Cardiac septum (tissue), 1 donor: ENCODE measurements at regions not wholly inside any gene's neighbourhood (a gene's known extent, or its start where the extent isn't known, plus 50 kb on each side); places are given as distances from the start of the nearest gene placed in this dataset.
"Not testable (repeated sequence)": the region's sequence is repeated elsewhere in the genome, so short reads cannot be mapped to it uniquely, and the experiment has no call there.

ENCODE experiments used
- DNase-seq: peaks from one replicate; pipeline ENCODE4 v3.0.0-alpha.2; 2020; ENCODE audit warnings: low spot score
- intact Hi-C: fragments of 100-400 bp; cut with DNase I; formaldehyde crosslinking; loops from one replicate; pipeline ENCODE4 v1.14.0; 2022
- donor health status: DM: no; HTN: no; CAD: no.

DNA sequence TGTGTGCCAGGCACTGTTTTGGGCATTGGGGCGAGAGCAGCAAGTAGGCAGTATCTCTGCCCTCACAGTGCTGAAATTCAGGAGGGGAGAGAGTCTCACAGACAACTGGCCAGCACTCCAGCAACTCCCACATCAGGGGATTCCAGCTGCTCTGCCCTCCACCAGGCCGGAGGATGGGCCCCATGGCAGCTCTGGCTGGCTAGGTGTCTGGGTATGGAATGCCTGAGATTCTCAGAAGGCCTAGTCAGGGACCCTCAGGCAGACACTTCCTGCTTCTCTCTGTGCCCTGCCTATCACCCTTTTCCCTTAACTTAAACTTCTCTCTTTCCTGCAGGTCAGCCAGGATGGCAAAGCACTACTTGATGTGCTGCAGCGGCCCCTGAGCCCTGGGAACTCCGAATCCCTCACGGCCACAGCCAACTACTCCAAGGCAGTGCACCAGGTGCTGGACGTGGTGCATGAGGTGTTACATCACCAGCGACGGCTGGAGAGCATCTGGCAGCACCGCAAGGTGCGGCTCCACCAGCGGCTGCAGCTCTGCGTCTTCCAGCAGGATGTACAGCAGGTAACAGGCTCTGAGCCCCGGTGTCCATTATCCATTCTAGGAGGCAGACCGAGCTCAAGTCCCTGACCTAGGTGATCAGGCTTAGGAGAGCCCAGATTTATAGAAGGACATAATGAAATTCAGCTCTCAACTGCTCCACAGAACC is 342.2 kb upstream of the ROPN1 start:
- intact Hi-C loops, result no loop called here

DNA sequence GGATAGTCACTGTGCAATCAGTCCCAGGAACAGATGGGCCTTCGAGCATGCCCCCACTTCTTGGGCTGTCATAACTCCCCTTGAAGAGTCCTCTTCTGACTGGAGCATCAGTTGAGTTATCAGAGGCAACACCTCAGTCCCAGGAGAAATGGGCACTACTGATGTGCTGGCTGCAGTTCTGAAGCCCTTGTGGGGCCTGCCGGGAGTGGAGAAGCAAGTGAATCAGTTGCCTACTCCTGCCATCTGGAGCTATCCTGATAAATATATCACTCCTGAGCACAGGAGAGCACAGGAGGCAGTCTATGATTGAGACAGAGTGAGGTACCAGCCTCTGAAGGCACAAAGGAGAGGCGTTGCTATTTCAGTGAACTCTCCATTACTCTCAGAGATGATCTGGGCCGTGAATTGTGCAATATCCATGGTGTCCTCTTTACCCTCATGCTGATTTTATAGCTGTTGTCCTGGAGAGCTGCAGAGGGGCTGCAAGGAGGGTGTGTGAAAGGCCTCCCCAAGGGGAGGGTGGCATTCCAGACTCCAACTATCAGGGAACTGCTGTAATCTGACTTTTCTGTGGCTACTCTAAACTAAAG is 344.2 kb upstream of the ROPN1 start:
- no peak for DNase-seq

More for the DNA sequence above, 342.2 kb upstream of the ROPN1 start:
- no peak for DNase-seq

DNA sequence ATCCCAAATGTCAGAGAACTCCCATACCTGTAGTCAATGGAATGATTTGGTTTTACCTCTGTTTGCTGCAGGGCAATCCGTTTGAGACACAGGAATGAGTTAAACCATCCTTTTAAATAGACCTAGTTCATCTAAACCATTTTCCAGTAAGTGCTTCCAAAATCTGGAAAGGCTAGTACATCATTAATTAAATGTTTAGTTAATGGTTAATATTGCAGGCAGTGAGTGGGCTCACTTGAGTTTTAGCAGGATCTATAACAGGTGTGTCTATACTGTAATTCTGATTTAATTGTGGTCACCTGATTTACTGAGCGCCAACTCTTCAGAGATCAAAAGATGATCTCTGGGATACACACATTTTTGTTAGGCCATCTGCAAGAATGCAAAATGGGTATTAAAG is 353.9 kb upstream of the ROPN1 start:
- DNase-seq, result no peak
- intact Hi-C loops, result no loop called here

More for the DNA sequence above, 344.2 kb upstream of the ROPN1 start:
- intact Hi-C loops, result no loop called here

DNA sequence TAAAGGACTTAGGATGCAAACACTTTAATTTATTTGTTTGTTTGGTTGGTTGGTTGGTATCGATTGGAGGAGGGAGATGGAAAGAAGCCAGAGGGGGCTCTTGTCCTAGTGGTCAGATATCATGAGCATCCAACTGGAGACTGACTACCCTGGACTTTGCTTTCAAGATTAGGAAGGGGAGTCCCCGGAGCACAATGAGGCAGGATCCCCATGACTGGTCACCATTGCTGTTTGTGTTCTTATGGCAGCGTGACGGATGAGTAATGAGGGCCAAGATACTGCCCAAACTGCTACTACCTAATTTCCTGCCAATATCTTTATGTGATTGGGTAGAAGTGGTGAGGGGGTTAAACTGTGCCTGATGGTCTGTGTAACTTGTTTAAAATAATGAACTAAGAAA is 354.6 kb upstream of the ROPN1 start:
- intact Hi-C loops, result no loop called here
- no peak for DNase-seq

DNA sequence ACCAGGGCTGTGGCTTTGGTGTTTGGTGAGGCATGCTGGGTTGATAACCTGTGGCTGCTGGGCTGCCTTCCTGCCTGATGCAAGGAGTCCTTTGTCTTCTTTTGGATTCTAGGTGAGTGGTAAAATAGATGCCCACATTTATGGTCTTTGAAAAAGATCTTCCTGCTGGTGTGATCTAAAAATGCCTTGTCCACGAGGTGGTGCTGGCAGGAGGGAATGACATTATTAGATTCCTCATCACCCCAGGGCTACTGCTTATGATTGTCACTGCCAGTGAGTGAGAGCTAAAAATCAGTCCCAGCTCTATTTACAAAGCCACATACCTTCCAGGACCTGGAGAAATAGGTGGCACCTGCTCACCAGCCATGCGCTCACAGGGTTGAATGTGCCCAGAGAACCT is 355.5 kb upstream of the ROPN1 start:
- intact Hi-C loops, result no loop called here
- DNase-seq, result no peak

DNA sequence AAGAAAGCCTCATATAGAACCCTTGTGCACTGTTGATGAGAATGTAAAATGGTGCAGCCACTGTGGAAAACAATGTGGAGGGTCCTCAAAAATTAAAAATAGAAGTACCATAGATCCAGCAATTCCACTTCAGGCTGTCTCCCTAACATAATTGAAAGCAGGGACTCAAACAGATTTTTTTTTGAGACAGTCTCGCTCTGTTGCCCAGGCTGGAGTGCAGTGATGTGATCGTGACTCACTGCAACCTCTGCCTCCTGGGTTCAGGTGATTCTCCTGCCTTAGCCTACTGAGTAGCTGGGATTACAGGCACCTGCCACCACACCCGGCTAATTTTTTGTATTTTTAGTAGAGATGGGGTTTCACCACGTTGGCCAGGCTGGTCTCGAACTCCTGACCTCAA is 356.6 kb upstream of the ROPN1 start:
- intact Hi-C loops, DNase-seq: not testable (repeated sequence)

DNA sequence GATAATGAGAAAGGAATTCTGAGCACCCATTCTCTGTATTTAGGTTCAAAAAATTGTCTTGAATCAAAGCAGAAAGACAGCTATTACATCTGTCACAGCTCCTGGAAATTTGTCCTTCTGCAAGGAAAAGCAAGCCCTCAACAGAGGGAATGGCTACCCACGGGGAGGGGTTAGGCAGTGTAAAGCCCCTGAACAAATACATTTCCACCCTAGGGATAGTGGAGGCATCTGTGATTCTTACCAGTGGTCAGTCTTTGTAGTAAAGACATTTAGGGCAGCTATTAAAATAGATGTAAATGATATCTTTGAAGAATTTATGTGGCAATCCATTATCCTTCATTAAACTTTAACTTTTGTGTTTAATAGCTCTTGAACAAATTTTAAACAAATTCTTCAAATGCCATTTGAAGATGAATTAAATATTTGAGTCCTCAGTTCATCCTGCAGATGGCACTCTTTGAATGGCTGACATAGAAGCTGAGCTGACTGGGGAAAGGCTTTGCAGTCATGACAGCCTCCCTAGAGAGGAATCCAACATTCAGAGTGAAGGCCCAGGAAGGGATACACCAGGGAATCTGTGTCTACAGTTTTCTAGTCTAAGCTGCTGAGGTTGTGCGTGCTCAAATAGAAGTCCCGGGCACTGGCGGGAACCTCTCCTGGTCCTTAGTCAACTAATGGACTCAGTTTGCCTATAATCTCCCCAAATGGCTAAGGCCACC is 359.7 kb upstream of the ROPN1 start:
- intact Hi-C loops, result loop anchor here (1.0 to 5.0 kb wide), 2 partner anchors 117 to 201 kb away; no protein-coding TSS in a partner anchor
- DNase-seq, result no peak

DNA sequence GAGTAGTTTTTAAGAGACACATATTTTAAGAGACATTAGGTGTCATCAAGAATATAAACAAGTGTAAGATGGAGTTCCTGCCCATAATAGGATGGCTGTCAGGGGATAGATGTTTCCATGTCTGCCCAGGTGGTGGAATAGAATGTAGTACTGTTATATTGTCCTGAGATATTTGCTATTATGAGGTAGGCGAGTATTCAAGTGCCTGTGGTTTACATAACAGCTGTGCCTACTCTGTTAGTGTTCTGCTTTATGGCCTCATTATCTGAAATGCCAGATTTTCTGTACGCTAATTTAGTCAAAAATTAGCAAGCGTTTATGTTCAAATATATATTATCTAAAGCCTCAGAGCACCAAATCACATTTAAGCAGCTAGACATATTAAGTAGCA is 360.2 kb upstream of the ROPN1 start:
- no peak for DNase-seq
- intact Hi-C loops, result loop anchor here (5.0 kb wide), 1 partner anchor 200 kb away; no protein-coding TSS in a partner anchor

DNA sequence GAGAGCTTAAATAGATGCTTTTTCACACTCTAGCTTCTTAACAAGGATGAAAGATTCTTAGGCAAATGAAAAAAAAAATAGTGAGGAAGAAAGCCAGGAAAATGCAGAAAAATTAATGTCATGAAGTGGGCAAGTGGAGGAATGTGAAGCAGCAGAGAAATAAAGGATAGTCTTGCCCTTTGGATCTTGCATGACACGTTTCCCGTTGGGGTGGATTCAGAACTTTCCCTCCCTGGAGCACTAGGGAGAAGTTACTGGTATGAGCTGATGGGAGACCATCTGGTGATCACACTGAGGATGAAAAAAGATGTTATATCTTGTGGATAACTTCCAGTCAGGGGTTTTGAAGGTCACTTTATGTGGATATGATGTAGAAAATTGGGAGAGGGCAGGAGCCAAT is 361.8 kb upstream of the ROPN1 start:
- DNase-seq, result no peak
- intact Hi-C loops, result loop anchor here (5.0 kb wide), 1 partner anchor 199 kb away; no protein-coding TSS in a partner anchor

DNA sequence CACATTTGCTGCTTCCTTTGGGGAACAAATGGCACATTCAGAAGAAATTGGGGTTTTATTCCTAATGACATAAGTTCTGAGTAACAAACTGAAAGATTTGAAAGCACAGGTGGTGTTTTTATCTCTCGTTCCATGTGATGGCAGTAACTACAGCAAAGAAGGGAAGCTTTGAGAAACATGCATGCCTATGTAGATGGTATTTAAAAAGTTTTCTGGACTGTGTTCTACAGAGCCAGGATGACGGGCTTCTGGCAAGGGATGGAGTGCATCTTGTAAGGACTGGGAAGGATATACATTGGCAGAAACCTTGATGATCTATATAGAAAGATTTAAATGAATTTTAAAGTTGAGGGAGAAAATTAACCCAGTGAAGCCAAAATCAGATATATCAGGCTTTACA is 362.2 kb upstream of the ROPN1 start:
- intact Hi-C loops, result loop anchor here (5.0 kb wide), 1 partner anchor 198 kb away; no protein-coding TSS in a partner anchor
- no peak for DNase-seq

DNA sequence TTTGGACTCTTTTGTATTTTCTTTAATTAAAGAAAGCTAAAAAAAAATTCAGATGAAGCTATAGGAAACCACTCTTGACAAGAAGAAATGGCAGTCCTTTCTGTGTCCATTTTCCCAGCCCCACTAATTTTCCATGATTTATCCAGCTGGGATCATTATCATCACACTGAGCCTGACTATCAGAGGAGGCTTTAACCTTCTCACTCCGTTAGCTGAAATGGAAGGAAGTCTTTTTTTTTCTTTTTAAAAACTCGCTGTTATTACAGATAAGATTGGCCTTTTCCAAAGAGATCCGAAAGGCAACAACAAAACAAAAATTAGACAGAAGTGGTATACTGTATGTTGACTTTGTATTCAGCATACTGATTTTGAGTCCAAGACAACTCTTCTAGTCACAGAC is 366.2 kb upstream of the ROPN1 start:
- no peak for DNase-seq
- intact Hi-C loops, result no loop called here

DNA sequence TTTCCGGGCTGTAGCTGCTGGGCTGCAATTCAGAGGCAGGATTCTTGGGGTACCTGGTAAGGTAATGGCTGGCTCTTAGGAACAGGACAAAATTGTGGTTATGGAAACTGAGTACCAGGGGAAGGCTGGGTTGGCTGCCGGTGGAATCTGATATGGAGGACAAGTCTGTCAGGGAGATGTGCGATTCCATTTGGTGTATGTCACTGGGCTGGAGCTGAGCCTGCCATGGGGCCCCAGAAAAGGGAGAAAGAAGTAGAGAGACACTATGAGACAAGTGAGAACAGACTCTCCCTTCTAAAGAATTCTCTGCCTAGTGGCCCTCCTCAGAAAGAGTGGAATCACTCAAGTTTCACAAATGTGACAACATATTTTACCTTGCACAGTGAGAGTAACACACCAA is 368.2 kb upstream of the ROPN1 start:
- intact Hi-C loops, result loop anchor here (5.0 kb wide), 1 partner anchor 57 kb away; no protein-coding TSS in a partner anchor

DNA sequence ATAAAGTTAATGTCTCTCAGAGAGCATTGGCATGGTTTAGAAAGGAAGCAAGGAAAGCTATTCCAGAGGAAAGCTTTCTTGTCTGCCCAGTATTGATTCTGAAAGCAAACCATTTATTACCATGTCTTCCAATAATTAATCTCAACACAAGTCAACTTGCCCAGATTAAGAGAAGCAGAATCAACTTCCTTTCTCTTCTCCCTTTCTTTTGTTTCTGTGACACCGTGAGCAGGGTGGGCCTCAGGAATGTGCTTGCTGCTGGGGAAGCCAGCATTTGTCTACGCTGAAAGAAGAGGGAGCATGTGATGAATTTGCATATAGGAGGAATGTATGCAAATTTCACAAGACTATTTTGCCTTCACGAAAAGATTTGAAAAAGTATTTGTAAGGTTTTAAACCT is 368.6 kb upstream of the ROPN1 start:
- intact Hi-C loops, result loop anchor here (5.0 kb wide), 1 partner anchor 57 kb away; no protein-coding TSS in a partner anchor
- DNase-seq, result no peak

More for the DNA sequence above, 368.2 kb upstream of the ROPN1 start:
- no peak for DNase-seq

DNA sequence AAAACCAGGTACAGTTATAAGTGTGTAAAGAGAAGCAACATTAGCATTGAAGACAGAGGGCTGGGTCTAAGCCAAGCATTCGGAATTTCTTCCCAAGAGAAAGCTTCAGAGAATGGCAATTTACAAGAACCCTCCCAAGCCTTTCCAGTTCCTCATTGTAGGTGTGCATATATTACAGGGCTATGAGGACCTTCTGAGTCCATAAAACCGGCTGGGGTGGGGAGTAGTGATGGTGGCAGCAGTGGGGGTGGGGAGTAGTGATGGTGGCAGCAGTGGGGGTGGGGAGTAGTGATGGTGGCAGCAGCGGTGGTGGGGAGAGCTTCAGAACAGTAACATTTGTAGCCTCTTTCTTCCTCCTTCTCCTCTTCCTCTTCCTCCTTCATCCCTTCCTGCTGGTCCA is 368.7 kb upstream of the UMPS start:
- intact Hi-C loops, result loop anchor here (5.0 kb wide), 1 partner anchor 56 kb away; no protein-coding TSS in a partner anchor
- DNase-seq, result no peak

DNA sequence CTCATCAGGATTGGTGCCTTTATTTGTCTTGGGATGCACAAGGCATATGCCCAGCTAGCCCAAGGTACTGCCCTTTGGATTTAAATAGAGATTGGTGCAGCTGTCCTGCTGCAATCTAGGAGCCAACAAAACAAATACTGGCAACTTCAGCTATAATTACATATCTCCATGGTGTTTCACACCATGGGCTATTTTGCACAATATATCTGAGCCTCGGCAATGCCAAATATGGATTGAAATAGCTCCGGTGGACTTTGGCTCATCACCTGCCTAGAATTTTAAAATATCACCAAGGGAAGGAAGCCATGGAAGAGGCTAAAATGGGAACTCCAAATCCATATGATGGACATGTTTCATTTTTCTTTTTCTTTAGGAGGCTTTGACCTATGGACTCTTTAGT is 367.8 kb upstream of the UMPS start:
- intact Hi-C loops, result loop anchor here (5.0 kb wide), 1 partner anchor 55 kb away; no protein-coding TSS in a partner anchor

DNA sequence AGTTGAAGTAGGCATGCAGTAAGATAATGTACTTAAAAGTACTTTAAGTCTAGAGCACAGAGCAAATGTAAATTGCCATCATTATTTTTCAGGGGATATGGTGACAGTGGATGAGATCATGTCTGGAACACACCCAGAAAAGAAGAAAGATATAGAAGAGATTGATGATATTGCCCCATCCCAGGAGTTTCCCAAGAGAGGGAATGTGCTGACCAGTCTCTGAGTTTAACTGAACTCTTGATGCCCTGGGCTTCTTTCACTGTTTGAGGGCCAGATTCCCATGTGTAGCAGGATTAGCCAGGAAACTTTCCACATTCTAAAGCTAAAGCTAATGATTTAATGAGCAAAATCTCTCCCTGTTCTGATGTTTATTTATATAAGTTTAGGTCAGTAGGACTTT is 366.8 kb upstream of the UMPS start:
- DNase-seq, result no peak
- intact Hi-C loops, result loop anchor here (5.0 kb wide), 1 partner anchor 54 kb away; no protein-coding TSS in a partner anchor

More for the DNA sequence above, 367.8 kb upstream of the UMPS start:
- DNase-seq, result no peak

DNA sequence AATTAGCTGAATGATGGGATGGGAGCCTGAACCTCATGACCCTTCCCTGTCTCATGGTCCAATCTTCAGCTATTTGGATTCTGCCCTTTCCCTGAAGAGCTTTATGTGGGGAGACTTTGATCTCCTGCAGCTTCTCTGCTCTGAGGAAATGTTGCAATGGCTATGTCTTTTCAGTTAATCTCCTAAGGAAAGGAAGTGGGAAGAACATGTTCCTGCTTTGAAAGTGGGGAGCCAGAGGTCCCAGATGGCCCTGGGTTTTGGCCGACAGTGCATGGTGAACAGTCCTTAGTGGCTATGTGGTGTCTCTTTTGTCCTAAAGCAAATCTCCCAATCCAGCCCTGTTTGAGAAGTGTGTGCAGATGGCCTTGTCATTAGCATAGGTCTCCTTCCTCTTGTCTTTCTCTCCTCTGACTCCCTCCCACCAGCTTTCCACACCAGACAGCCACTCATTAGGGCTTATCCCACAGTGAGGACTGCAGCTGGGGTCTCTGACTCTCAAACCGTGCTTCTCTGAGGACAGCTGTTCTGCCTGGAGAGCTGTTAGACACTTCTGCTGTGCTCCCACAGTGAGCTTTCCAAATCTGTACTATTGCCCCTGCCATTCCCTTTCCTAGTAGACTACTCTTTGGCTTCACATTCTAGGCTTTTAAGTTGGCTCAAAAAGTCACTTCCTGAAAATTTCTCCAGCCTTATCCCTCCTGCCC is 365.8 kb upstream of the UMPS start:
- intact Hi-C loops, result loop anchor here (5.0 kb wide), 1 partner anchor 53 kb away; no protein-coding TSS in a partner anchor
- no peak for DNase-seq

DNA sequence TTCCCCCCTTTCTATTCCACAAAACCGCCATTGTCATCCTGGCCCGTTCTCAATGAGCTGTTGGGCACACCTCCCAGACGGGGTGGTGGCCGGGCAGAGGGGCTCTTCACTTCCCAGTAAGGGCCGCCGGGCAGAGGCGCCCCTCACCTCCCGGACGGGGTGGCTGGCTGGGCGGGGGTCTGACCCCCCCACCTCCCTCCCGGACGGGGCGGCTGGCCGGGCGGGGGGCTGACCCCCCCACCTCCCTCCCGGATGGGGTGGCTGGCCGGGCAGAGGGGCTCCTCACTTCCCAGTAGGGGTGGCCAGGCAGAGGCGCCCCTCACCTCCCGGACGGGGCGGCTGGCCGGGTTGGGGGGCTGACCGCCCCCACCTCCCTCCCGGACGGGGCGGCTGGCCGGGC is 363.6 kb upstream of the UMPS start:
- intact Hi-C loops, DNase-seq: not testable (repeated sequence)

DNA sequence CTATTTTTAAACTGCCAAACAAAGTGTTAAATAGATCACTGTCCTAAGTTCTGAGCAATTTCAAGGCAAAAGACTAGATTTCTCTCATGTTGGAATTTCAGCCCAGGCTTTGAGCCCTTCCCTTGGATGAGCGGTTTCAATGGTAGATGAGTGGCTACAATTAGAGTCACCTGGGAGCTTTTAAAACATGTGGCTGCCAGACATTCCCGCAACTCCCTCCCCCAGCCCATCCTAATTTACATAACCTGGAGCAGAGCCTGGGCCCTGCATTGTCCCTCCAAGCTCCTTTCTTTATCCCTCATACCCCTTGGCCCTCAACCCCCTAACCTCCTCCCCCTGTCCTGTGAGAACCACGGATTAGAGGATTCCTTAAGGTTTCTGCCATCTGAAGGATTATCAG is 357.5 kb upstream of the UMPS start:
- DNase-seq, result no peak
- intact Hi-C loops, result no loop called here

DNA sequence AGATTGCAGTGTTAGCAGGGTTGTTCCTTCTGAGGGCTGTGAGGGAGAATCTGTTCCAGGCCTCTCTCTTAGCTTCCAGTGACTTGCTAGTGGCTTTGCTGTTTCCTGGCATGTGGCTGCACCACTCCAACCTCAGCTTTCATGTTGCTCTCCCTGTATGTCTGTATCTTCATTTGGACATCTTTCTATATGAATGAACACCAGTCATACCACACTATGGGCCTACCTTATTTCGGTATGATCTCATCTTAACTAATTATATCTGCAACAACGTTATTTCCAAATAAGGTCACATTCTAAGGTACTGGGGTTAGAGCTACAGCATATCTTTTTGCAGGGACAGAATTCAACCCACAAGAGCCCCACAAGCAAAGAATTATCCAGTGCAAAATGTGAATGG is 356.7 kb upstream of the UMPS start:
- intact Hi-C loops, result no loop called here
- DNase-seq, result no peak
